ENCODE measurements at regions not wholly inside any gene's neighbourhood (a gene's known extent, or its start where the extent isn't known, plus 50 kb on each side); places are given as distances from the start of the nearest gene placed in this dataset.

- DNase-seq (ENCODE audit: low spot score) = no peak
Measured at GRCh38 chr11:70486731-70487130, 88.4 kb downstream of the CTTN start.

GRCh38 chr11:70487160-70487559, 88.8 kb downstream of the CTTN start:
- DNase-seq (ENCODE audit: low spot score) = no peak

- no peak for DNase-seq (ENCODE audit: low spot score)
Measured at GRCh38 chr11:70487756-70488155, 89.4 kb downstream of the CTTN start.

GRCh38 chr11:70488171-70488703, 89.9 kb downstream of the CTTN start:
- DNase-seq (ENCODE audit: low spot score) = no peak

GRCh38 chr11:70489276-70489675, 90.9 kb downstream of the CTTN start:
- no peak for DNase-seq (ENCODE audit: low spot score)

GRCh38 chr11:70490208-70490607, 91.9 kb downstream of the CTTN start:
- DNase-seq (ENCODE audit: low spot score) = no peak

- DNase-seq (ENCODE audit: low spot score) = no peak
Measured at GRCh38 chr11:70490723-70491558, 92.6 kb downstream of the CTTN start.

GRCh38 chr11:70491696-70492472, 93.6 kb downstream of the CTTN start:
- no peak for DNase-seq (ENCODE audit: low spot score)

GRCh38 chr11:70493089-70493474, 94.8 kb downstream of the CTTN start:
- DNase-seq (ENCODE audit: low spot score) = no peak

- DNase-seq (ENCODE audit: low spot score) = no peak
Measured at GRCh38 chr11:70493891-70494290, 95.6 kb downstream of the CTTN start.

GRCh38 chr11:70494559-70495350, 96.4 kb downstream of the CTTN start:
- DNase-seq (ENCODE audit: low spot score) = no peak

- DNase-seq (ENCODE audit: low spot score) = no peak
Measured at GRCh38 chr11:70495351-70496310, 97.3 kb downstream of the CTTN start.

GRCh38 chr11:70496591-70497535, 98.5 kb downstream of the CTTN start:
- DNase-seq (ENCODE audit: low spot score) = no peak

GRCh38 chr11:70497536-70498075, 99.3 kb downstream of the CTTN start:
- DNase-seq (ENCODE audit: low spot score) = no peak

GRCh38 chr11:70498171-70498571, 99.8 kb downstream of the CTTN start:
- DNase-seq (ENCODE audit: low spot score) = no peak

GRCh38 chr11:70498976-70499801, 100.9 kb downstream of the CTTN start:
- DNase-seq (ENCODE audit: low spot score) = no peak

GRCh38 chr11:70500076-70500847, 101.9 kb downstream of the CTTN start:
- no peak for DNase-seq (ENCODE audit: low spot score)

Data from hematopoietic multipotent progenitor cell treated with erythropoietin and hydrocortisone succinate and interleukin-3 and kit ligand, for 15 days (in vitro differentiated cells).